ENCODE measurements at regions not wholly inside any gene's neighbourhood (a gene's known extent, or its start where the extent isn't known, plus 50 kb on each side); places are given as distances from the start of the nearest gene placed in this dataset.
"Not testable (repeated sequence)": the region's sequence is repeated elsewhere in the genome, so short reads cannot be mapped to it uniquely, and the experiment has no call there.

GRCh38 chr10:21363092-21363730 lies 162.3 kb downstream of the SKIDA1 start:
- Mint-ChIP-seq H3K27me3 (ENCODE audit: low read depth) (no peaks in the 10 kb centered on the region), H3K4me1 (peaks cover 41% of the 10 kb centered on the region), H3K9me3 (no peaks in the 10 kb centered on the region), H3K27ac (peak overlapping the region; percentile 97), H3K36me3 (no peaks in the 10 kb centered on the region), H3K4me3 (no peak overlapping the region)
- no peak for TF ChIP-seq CTCF (IDR thresholded peaks at IDR 0.05; ENCODE audit: unreplicated experiment)
- no peak for DNase-seq (ENCODE audit: low spot score in 2 of 2, unreplicated experiment in 2 of 2)

DNA sequence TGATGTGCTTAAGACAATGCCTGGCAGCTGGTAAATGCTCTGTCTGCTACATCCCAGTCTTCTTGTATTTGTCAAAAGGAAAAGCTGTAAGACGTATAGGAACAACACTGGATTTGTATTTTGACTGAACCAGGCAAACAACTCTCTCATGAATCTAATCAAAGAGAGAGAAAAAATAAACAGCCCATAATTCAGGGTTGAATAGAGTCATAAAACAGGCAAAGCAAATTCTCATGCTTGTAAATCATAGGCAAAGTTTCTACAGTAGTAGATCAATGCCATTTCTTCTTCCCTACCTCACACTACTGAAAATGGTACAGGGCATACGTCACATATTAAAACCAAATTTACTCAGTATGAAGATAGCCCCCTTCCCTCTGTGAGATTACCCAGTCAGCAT lies 166.3 kb downstream of the SKIDA1 start:
- H3K27ac Mint-ChIP-seq: peak overlapping the region; percentile 1
- no peaks in the 10 kb centered on the region for H3K9me3 Mint-ChIP-seq
- no peak for DNase-seq (ENCODE audit: low spot score in 2 of 2, unreplicated experiment in 2 of 2)
- H3K4me1 Mint-ChIP-seq: peaks cover 41% of the 10 kb centered on the region
- no peaks in the 10 kb centered on the region for H3K36me3 Mint-ChIP-seq
- H3K4me3 Mint-ChIP-seq: no peak overlapping the region
- no peaks in the 10 kb centered on the region for H3K27me3 Mint-ChIP-seq (ENCODE audit: low read depth)
- no peak for TF ChIP-seq CTCF (IDR thresholded peaks at IDR 0.05; ENCODE audit: unreplicated experiment)

DNA sequence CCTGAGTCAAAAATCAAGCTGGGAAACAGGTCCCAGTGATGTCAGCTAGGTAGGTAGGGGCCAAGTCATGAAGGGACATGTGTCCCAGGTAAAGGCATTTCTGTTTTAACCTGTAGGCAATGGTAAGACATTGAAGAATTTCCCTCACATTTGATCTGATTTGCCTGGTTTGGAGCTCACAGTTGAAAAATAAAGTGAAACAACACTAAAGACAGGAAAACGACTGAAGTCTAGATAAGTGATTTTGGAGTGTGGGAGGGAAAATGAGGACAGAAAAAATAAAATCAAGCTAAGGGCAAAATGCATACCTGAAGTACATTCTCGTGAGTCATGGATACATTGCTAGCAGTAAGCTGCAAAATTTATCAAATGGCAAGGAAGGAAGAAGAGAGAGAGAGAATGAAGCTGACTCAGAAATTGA lies 169.9 kb downstream of the SKIDA1 start:
- H3K27ac Mint-ChIP-seq: peak overlapping the region; percentile 92
- no peak for TF ChIP-seq CTCF (IDR thresholded peaks at IDR 0.05; ENCODE audit: unreplicated experiment)
- peaks cover 43% of the 10 kb centered on the region for H3K4me1 Mint-ChIP-seq
- DNase-seq (ENCODE audit: low spot score in 2 of 2, unreplicated experiment in 2 of 2): no peak
- H3K9me3 Mint-ChIP-seq: no peaks in the 10 kb centered on the region
- H3K4me3 Mint-ChIP-seq: no peak overlapping the region
- no peaks in the 10 kb centered on the region for H3K27me3 Mint-ChIP-seq (ENCODE audit: low read depth)
- H3K36me3 Mint-ChIP-seq: peaks cover 2% of the 10 kb centered on the region

GRCh38 chr10:21352886-21353285 lies 172.6 kb downstream of the SKIDA1 start:
- no peak for TF ChIP-seq CTCF (IDR thresholded peaks at IDR 0.05; ENCODE audit: unreplicated experiment)
- H3K36me3 Mint-ChIP-seq: peaks cover 2% of the 10 kb centered on the region
- peak overlapping the region; percentile 49 for H3K27ac Mint-ChIP-seq
- DNase-seq (ENCODE audit: low spot score in 2 of 2, unreplicated experiment in 2 of 2): no peak
- peaks cover 47% of the 10 kb centered on the region for H3K4me1 Mint-ChIP-seq
- no peaks in the 10 kb centered on the region for H3K9me3 Mint-ChIP-seq
- no peak overlapping the region for H3K4me3 Mint-ChIP-seq
- no peaks in the 10 kb centered on the region for H3K27me3 Mint-ChIP-seq (ENCODE audit: low read depth)

GRCh38 chr10:21351594-21351993 lies 173.9 kb downstream of the SKIDA1 start:
- not testable (repeated sequence) for H3K4me3 Mint-ChIP-seq; H3K36me3 Mint-ChIP-seq; H3K9me3 Mint-ChIP-seq; DNase-seq (ENCODE audit: low spot score in 2 of 2, unreplicated experiment in 2 of 2); H3K27me3 Mint-ChIP-seq (ENCODE audit: low read depth)
- Mint-ChIP-seq H3K4me1 (peaks cover 41% of the 10 kb centered on the region), H3K27ac (peak overlapping the region; percentile 88)

- peak overlapping the region; percentile 88 for H3K27ac Mint-ChIP-seq
- TF ChIP-seq CTCF (IDR thresholded peaks at IDR 0.05; ENCODE audit: unreplicated experiment): no peak
- H3K4me1 Mint-ChIP-seq: peaks cover 34% of the 10 kb centered on the region
- no peaks in the 10 kb centered on the region for H3K27me3 Mint-ChIP-seq (ENCODE audit: low read depth)
- peaks cover 4% of the 10 kb centered on the region for H3K36me3 Mint-ChIP-seq
- peaks cover 6% of the 10 kb centered on the region for H3K9me3 Mint-ChIP-seq
- DNase-seq (ENCODE audit: low spot score in 2 of 2, unreplicated experiment in 2 of 2): no peak
- H3K4me3 Mint-ChIP-seq: no peak overlapping the region
Observed at GRCh38 chr10:21349912-21350286, 175.6 kb downstream of the SKIDA1 start.
